ENCODE measurements at regions not wholly inside any gene's neighbourhood (a gene's known extent, or its start where the extent isn't known, plus 50 kb on each side); places are given as distances from the start of the nearest gene placed in this dataset.

DNA sequence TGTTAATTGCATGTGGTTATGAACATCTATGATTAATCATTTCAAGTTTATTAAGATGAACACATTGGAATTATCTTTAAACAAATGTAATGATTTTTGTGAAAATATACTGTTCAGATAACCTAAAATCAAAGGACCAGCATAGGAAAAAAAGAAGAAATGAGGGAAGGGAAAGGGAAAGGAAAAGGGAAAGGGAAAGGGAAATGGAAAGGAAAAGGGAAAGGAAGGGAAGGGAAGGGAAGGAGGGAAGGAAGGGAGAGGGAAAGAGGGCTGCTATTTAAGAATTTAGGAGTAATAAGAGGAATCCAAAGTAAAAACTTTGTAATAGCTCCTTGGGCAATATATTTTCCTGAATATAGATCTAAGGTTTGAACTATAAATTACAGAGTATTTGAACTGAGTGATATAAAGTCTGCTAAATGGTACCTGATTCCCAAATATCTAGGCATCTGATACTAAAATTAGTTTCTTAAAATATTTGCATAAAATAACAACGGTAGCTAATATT lies 726.3 kb downstream of the EPHA4 start:
- no peak for TF ChIP-seq CTCF (IDR thresholded peaks at IDR 0.05)
- no peak for TF ChIP-seq POLR2AphosphoS5 (IDR thresholded peaks at IDR 0.05)
- no peak for TF ChIP-seq EP300 (IDR thresholded peaks at IDR 0.05)
- TF ChIP-seq POLR2A (IDR thresholded peaks at IDR 0.05) = no peak
